Mesenchymal stem cell (in vitro differentiated cells and primary cell): ENCODE measurements at regions not wholly inside any gene's neighbourhood (a gene's known extent, or its start where the extent isn't known, plus 50 kb on each side); places are given as distances from the start of the nearest gene placed in this dataset.

Experiments used
- DNase-seq: peaks from one replicate; pipeline ENCODE4 v3.0.0-alpha.2; 2013
- H2AFZ ChIP-seq: one replicate; pipeline ENCODE4 v1.6.1; 2013; ENCODE audit warnings: low read depth, mild to moderate bottlenecking, control low read depth, inconsistent platforms, low read length, moderate library complexity
- H2AK5ac ChIP-seq: 2 replicates; pipeline ENCODE4 v1.6.1; 2013; ENCODE audit warnings: low read length, moderate library complexity, mild to moderate bottlenecking, inconsistent platforms; ENCODE audit not compliant: severe bottlenecking
- H2BK120ac ChIP-seq: one replicate; pipeline ENCODE4 v1.6.1; 2013; ENCODE audit warnings: low read depth, mild to moderate bottlenecking, inconsistent platforms, low read length, moderate library complexity
- H2BK12ac ChIP-seq, 2 experiments: one replicate each; pipeline ENCODE4 v1.6.1; 2013; ENCODE audit warnings: inconsistent platforms in 2 of 2, low read length in 2 of 2, mild to moderate bottlenecking in 2 of 2, moderate library complexity in 2 of 2, control low read depth in 1 of 2
- H2BK15ac ChIP-seq: one replicate; pipeline ENCODE4 v1.6.1; 2013; ENCODE audit warnings: mild to moderate bottlenecking, low read depth, inconsistent platforms; ENCODE audit not compliant: poor library complexity, severe bottlenecking
- H2BK5ac ChIP-seq: 2 replicates; pipeline ENCODE4 v1.6.1; 2013; ENCODE audit warnings: low read depth, mild to moderate bottlenecking, low read length, control low read depth, inconsistent platforms; ENCODE audit not compliant: poor library complexity, severe bottlenecking
- H3K14ac ChIP-seq, 2 experiments: one replicate each; pipeline ENCODE4 v1.6.1; 2013; ENCODE audit warnings: inconsistent platforms in 2 of 2, low read length in 2 of 2, control low read depth in 1 of 2, mild to moderate bottlenecking in 1 of 2, moderate library complexity in 1 of 2
- H3K18ac ChIP-seq, 2 experiments: one replicate each; pipeline ENCODE4 v1.6.1; 2013; ENCODE audit warnings: inconsistent platforms in 2 of 2, low read length in 2 of 2, control low read depth in 1 of 2, low read depth in 1 of 2, mild to moderate bottlenecking in 1 of 2
- H3K23ac ChIP-seq, 2 experiments: one replicate each; pipeline ENCODE4 v1.6.1; 2013; ENCODE audit warnings: inconsistent platforms in 2 of 2, low read length in 2 of 2, mild to moderate bottlenecking in 2 of 2, moderate library complexity in 2 of 2, control low read depth in 1 of 2
- H3K27ac ChIP-seq: 2 replicates; pipeline ENCODE4 v1.5.1; 2013; ENCODE audit warnings: mild to moderate bottlenecking, moderate library complexity, low read length, control low read depth, inconsistent platforms; ENCODE audit not compliant: poor library complexity, severe bottlenecking
- H3K27me3 ChIP-seq, 2 experiments: 2 replicates each; pipeline versions ENCODE4 v1.6.1 to v1.7.0; 2013; ENCODE audit warnings: low read length in 2 of 2, mild to moderate bottlenecking in 2 of 2, moderate library complexity in 2 of 2, control low read depth in 1 of 2, inconsistent platforms in 1 of 2; ENCODE audit not compliant: control insufficient read depth in 1 of 2, insufficient read depth in 1 of 2
- H3K36me3 ChIP-seq, 2 experiments: 2 replicates each; pipeline versions ENCODE4 v1.6.1 to v1.7.0; 2013; ENCODE audit warnings: low read length in 2 of 2, control low read depth in 1 of 2, inconsistent platforms in 1 of 2, low read depth in 1 of 2, mild to moderate bottlenecking in 1 of 2; ENCODE audit not compliant: insufficient read depth in 2 of 2, control insufficient read depth in 1 of 2
- H3K4ac ChIP-seq, 2 experiments: one replicate each; pipeline ENCODE4 v1.6.1; 2013; ENCODE audit warnings: inconsistent platforms in 2 of 2, low read length in 2 of 2, mild to moderate bottlenecking in 2 of 2, moderate library complexity in 2 of 2, control low read depth in 1 of 2, low read depth in 1 of 2
- H3K4me1 ChIP-seq: 2 replicates; pipeline ENCODE4 v1.6.1; 2013; ENCODE audit warnings: low read depth, low read length, control low read depth; ENCODE audit not compliant: control insufficient read depth, insufficient read depth
- H3K4me2 ChIP-seq: 2 replicates; pipeline ENCODE4 v1.6.1; 2013; ENCODE audit warnings: low read length, mild to moderate bottlenecking, inconsistent platforms; ENCODE audit not compliant: poor library complexity, severe bottlenecking
- H3K4me3 ChIP-seq, 2 experiments: 2 replicates each; pipeline versions ENCODE4 v1.5.1 to v1.7.0; 2013; ENCODE audit warnings: low read length in 2 of 2, mild to moderate bottlenecking in 2 of 2, control low read depth in 1 of 2, low read depth in 1 of 2; ENCODE audit not compliant: insufficient read depth in 1 of 2
- H3K79me1 ChIP-seq: replicated peaks from 2 replicates; pipeline ENCODE4 v1.6.1; 2013; ENCODE audit warnings: mild to moderate bottlenecking, control low read depth, low read length, inconsistent platforms; ENCODE audit not compliant: poor library complexity, severe bottlenecking
- H3K9ac ChIP-seq: 2 replicates; pipeline ENCODE4 v1.7.0; 2013; ENCODE audit warnings: mild to moderate bottlenecking, low read length, moderate library complexity
- H3K9me3 ChIP-seq: 2 replicates; pipeline ENCODE4 v1.7.0; 2013; ENCODE audit warnings: mild to moderate bottlenecking, low read length; ENCODE audit not compliant: control insufficient read depth
- H4K8ac ChIP-seq: one replicate; pipeline ENCODE4 v1.6.1; 2013; ENCODE audit warnings: inconsistent platforms, mild to moderate bottlenecking, low read length, moderate library complexity
- H4K91ac ChIP-seq: one replicate; pipeline ENCODE4 v1.6.1; 2013; ENCODE audit warnings: mild to moderate bottlenecking, low read length, inconsistent platforms
- WGBS: methylation state at CpG from one replicate; pipeline ENCODE4 v1.1.7; 2013; ENCODE audit warnings: mixed read lengths; 5-methylcytosine and 5-hydroxymethylcytosine counted together

DNA sequence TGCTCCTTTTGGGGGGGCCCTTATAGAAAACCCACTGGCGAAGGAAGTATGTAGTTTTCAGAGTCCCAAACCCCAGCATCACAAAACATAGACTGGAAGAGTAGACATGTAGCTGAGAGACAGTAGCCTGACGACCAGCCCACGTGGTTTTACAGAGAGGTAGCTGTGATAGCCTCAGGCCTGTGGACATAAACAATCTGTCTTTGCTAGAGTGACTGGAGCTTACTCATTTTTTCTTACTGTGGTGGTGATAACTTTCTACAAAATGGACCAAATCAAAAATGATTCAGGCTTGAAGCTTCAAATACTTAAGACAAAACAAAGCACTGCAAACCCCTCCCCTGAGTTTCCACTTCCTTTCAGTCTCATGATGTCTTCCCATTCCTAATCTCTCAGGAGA lies 497.0 kb downstream of the RWDD3 start:
- H3K79me1 ChIP-seq, result no peaks in the 10 kb centered on the region
- H3K4me3 ChIP-seq, result no peak overlapping the region
- H3K14ac ChIP-seq, result no peak overlapping the region
- no peak overlapping the region for H2BK15ac ChIP-seq
- no peaks in the 10 kb centered on the region for H3K36me3 ChIP-seq
- no peak overlapping the region for H3K18ac ChIP-seq
- no peaks in the 10 kb centered on the region for H3K9me3 ChIP-seq
- no peaks in the 10 kb centered on the region for H3K4me1 ChIP-seq
- no peak overlapping the region for H4K91ac ChIP-seq
- H3K4me2 ChIP-seq, result no peak overlapping the region
- no peak overlapping the region for H2BK12ac ChIP-seq
- 73% methylated on average over 3 of the region's 3 CpGs for WGBS
- no peak for DNase-seq
- H3K9ac ChIP-seq, result no peak overlapping the region
- H3K27ac ChIP-seq, result no peak overlapping the region
- H2AFZ ChIP-seq, result no peak overlapping the region
- no peak overlapping the region for H3K4ac ChIP-seq
- H2BK120ac ChIP-seq, result no peak overlapping the region
- no peak overlapping the region for H2AK5ac ChIP-seq
- no peak overlapping the region for H3K23ac ChIP-seq
- H3K27me3 ChIP-seq, result no peaks in the 10 kb centered on the region
- H4K8ac ChIP-seq, result no peak overlapping the region
- no peak overlapping the region for H2BK5ac ChIP-seq

DNA sequence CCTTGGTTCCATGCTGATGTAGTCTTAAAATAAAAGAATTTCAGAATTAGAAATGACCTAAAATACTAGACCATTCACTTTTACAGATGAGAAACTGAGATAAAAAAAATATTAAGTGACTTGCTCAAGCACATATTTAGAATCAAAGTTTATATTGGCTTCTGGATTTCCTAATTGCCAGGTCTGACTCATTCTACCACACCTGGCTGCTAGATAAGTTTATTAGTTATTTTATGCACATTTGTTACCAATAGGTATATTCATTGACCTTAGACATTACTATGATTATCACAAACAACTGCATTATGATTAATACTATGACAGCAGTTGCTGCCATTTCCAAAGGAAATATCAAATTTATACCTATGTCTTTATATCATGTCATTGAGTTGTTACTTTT lies 497.5 kb downstream of the RWDD3 start:
- H3K4me3 ChIP-seq, result no peak overlapping the region
- no peak overlapping the region for H2AFZ ChIP-seq
- H3K79me1 ChIP-seq, result no peaks in the 10 kb centered on the region
- H2BK12ac ChIP-seq, result no peak overlapping the region
- H3K18ac ChIP-seq, result no peak overlapping the region
- no peak overlapping the region for H4K8ac ChIP-seq
- H2BK120ac ChIP-seq, result no peak overlapping the region
- H4K91ac ChIP-seq, result no peak overlapping the region
- no peak overlapping the region for H3K27ac ChIP-seq
- H3K27me3 ChIP-seq, result no peaks in the 10 kb centered on the region
- H3K4me2 ChIP-seq, result no peak overlapping the region
- no peak overlapping the region for H2BK15ac ChIP-seq
- no peak overlapping the region for H2BK5ac ChIP-seq
- H3K4me1 ChIP-seq, result no peaks in the 10 kb centered on the region
- H3K23ac ChIP-seq, result no peak overlapping the region
- no peak overlapping the region for H3K4ac ChIP-seq
- H3K9ac ChIP-seq, result no peak overlapping the region
- no peaks in the 10 kb centered on the region for H3K9me3 ChIP-seq
- H2AK5ac ChIP-seq, result no peak overlapping the region
- no peaks in the 10 kb centered on the region for H3K36me3 ChIP-seq
- no peak for DNase-seq
- no peak overlapping the region for H3K14ac ChIP-seq

DNA sequence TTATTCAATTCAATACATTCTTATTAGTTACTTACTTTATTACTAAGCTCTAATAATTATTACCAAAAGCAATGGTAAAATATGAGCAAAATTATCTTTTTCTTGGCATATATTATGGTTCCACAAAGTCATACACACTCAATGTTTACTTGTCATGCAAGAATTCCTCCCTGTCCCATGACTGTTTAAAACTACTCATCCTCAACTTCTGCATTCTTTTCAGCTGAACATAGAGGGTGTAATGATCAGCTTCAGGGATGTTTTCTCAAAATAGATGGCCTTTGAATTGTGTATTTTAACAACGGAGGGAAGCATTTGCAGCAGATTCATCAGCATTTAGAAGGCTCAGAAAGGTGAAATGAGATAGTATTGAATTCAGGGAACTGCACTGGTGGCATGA lies 499.0 kb downstream of the RWDD3 start:
- WGBS, result 78% methylated on average over 1 of the region's 1 CpG
- Histone ChIP-seq H3K4me1 (no peaks in the 10 kb centered on the region), H3K79me1 (no peaks in the 10 kb centered on the region)

DNA sequence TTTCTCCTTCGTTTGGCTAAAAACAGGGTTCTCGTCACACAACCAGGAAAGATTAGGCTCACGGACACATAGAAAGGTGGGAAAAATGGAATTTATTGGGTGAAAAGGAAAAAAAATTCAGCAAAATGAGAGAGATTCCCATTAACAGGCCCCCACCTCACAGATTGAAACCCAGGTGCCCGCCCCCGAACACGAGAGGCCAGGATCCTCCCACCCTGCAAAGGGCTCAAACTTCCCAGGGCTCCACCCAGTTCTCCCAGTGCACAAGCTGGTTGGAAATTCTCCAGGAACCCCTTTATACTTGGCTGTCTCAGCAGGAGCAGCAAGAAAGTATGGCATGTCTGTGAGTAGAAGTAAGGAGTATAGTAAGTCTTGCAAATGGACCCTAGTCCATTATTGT lies 499.7 kb downstream of the RWDD3 start:
- H2BK120ac ChIP-seq, result no peak overlapping the region
- 87% methylated on average over 5 of the region's 6 CpGs for WGBS
- no peak for DNase-seq
- no peaks in the 10 kb centered on the region for H3K9me3 ChIP-seq
- H2BK12ac ChIP-seq, result no peak overlapping the region
- H3K27ac ChIP-seq, result no peak overlapping the region
- no peaks in the 10 kb centered on the region for H3K36me3 ChIP-seq
- no peaks in the 10 kb centered on the region for H3K27me3 ChIP-seq
- no peak overlapping the region for H3K14ac ChIP-seq
- no peaks in the 10 kb centered on the region for H3K79me1 ChIP-seq
- no peak overlapping the region for H2BK5ac ChIP-seq
- no peak overlapping the region for H3K4me2 ChIP-seq
- H3K23ac ChIP-seq, result no peak overlapping the region
- no peak overlapping the region for H2BK15ac ChIP-seq
- H4K91ac ChIP-seq, result no peak overlapping the region
- H3K4me1 ChIP-seq, result no peaks in the 10 kb centered on the region
- H4K8ac ChIP-seq, result no peak overlapping the region
- no peak overlapping the region for H3K4ac ChIP-seq
- H3K9ac ChIP-seq, result peak overlapping the region; percentile 63
- no peak overlapping the region for H3K18ac ChIP-seq
- H3K4me3 ChIP-seq, result no peak overlapping the region
- no peak overlapping the region for H2AFZ ChIP-seq
- no peak overlapping the region for H2AK5ac ChIP-seq

More for the DNA sequence above, 499.0 kb downstream of the RWDD3 start:
- Histone ChIP-seq H3K27ac (no peak overlapping the region), H3K9ac (peak overlapping the region; percentile 63), H2BK12ac (no peak overlapping the region), H3K27me3 (no peaks in the 10 kb centered on the region), H2BK5ac (no peak overlapping the region), H4K8ac (no peak overlapping the region), H3K23ac (no peak overlapping the region), H3K4ac (no peak overlapping the region), H2AFZ (no peak overlapping the region), H3K36me3 (no peaks in the 10 kb centered on the region), H2AK5ac (no peak overlapping the region), H3K18ac (no peak overlapping the region), H3K14ac (no peak overlapping the region), H4K91ac (no peak overlapping the region), H3K4me2 (no peak overlapping the region), H3K9me3 (no peaks in the 10 kb centered on the region), H3K4me3 (no peak overlapping the region), H2BK120ac (no peak overlapping the region), H2BK15ac (no peak overlapping the region)
- DNase-seq, result no peak
